ENCODE measurements at regions not wholly inside any gene's neighbourhood (a gene's known extent, or its start where the extent isn't known, plus 50 kb on each side); places are given as distances from the start of the nearest gene placed in this dataset.
"Not testable (repeated sequence)": the region's sequence is repeated elsewhere in the genome, so short reads cannot be mapped to it uniquely, and the experiment has no call there.

- DNase-seq = no peak
- TF ChIP-seq GATA1 (IDR thresholded peaks at IDR 0.05; ENCODE audit: low read depth, low read length) (no peak), POLR2A (IDR thresholded peaks at IDR 0.05; ENCODE audit: low read length) (no peak)
Measured at GRCh38 chr1:168490306-168490705, 53.5 kb downstream of the XCL2 start.

- TF ChIP-seq GATA1 (IDR thresholded peaks at IDR 0.05; ENCODE audit: low read depth, low read length) = no peak
- TF ChIP-seq POLR2A (IDR thresholded peaks at IDR 0.05; ENCODE audit: low read length) = no peak
- no peak for DNase-seq
Measured at GRCh38 chr1:168488138-168488537, 55.7 kb downstream of the XCL2 start.

GRCh38 chr1:168486820-168487219 lies 57.0 kb downstream of the XCL2 start:
- DNase-seq = not testable (repeated sequence)

GRCh38 chr1:168485048-168485447 lies 58.7 kb downstream of the XCL2 start:
- TF ChIP-seq POLR2A (IDR thresholded peaks at IDR 0.05; ENCODE audit: low read length) = no peak
- TF ChIP-seq GATA1 (IDR thresholded peaks at IDR 0.05; ENCODE audit: low read depth, low read length) = no peak
- no peak for DNase-seq

- no peak for TF ChIP-seq POLR2A (IDR thresholded peaks at IDR 0.05; ENCODE audit: low read length)
- TF ChIP-seq GATA1 (IDR thresholded peaks at IDR 0.05; ENCODE audit: low read depth, low read length) = no peak
- DNase-seq = no peak
Measured at GRCh38 chr1:168484083-168484482, 59.7 kb downstream of the XCL2 start.

GRCh38 chr1:168483539-168483938 lies 60.3 kb downstream of the XCL2 start:
- no peak for DNase-seq
- no peak for TF ChIP-seq POLR2A (IDR thresholded peaks at IDR 0.05; ENCODE audit: low read length)
- no peak for TF ChIP-seq GATA1 (IDR thresholded peaks at IDR 0.05; ENCODE audit: low read depth, low read length)

DNA sequence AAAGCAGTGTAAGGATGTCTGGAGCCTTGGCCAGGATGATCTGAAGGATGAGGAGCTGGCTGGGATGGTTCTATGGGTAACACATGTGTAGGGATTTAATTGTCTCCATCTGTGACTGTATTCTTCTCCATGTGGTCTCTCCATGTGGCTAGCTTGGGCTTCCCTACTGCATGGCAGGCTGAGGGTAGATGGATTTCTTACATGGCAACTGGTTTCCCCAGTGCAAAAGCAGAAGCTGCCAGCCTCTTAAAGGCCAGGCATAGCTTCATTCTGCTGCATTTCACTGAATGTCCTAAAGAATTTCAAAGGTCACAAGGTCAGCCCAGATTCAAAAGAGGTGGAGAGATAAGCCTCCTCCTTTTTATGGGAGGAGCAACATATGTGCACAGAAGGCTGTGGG lies 61.7 kb downstream of the XCL2 start:
- no peak for DNase-seq
- no peak for TF ChIP-seq GATA1 (IDR thresholded peaks at IDR 0.05; ENCODE audit: low read depth, low read length)
- TF ChIP-seq POLR2A (IDR thresholded peaks at IDR 0.05; ENCODE audit: low read length) = no peak

DNA sequence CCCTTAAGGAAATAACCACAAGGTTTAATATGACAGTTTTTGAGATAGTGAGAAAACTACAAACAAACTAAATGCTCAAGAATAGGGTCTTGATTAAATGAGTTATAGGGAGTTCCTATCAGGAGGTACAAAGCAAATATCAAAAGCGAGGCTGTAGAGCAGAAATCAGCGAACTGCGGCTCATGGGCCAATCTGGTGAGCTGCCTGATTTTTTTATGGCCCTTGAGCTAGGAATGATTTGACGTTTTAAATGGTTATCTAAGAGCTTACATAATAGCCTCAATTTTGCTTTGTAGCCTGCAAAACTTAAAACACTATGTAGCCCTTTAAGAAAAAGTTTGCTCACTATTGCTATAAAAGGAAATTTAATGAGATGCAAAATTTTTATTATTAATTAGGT lies 62.2 kb downstream of the XCL2 start:
- TF ChIP-seq GATA1 (IDR thresholded peaks at IDR 0.05; ENCODE audit: low read depth, low read length) (no peak), POLR2A (IDR thresholded peaks at IDR 0.05; ENCODE audit: low read length) (no peak)
- DNase-seq = no peak

GRCh38 chr1:168480997-168481396 lies 62.8 kb downstream of the XCL2 start:
- TF ChIP-seq POLR2A (IDR thresholded peaks at IDR 0.05; ENCODE audit: low read length) (no peak), GATA1 (IDR thresholded peaks at IDR 0.05; ENCODE audit: low read depth, low read length) (no peak)
- no peak for DNase-seq

DNA sequence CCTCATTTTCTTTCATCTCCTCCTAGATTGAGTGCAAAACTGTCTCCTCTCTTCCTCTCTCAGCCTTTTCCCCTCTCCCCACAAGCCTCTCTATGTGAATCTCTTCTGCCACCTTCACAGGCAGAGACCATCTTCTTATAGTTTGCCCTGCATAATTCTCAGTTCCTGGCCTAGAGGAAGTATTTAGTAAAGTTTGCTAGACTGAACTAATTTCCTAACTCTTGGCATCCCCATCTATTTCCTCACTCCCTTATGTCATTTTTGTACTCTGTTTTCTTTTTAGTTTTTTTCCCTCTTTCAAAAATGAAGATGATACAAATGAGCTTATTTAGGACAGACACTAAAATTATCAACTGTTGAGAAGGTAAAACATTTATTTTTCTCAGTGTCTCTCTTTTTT lies 66.0 kb downstream of the XCL2 start:
- DNase-seq = no peak
- TF ChIP-seq GATA1 (IDR thresholded peaks at IDR 0.05; ENCODE audit: low read depth, low read length) (no peak), POLR2A (IDR thresholded peaks at IDR 0.05; ENCODE audit: low read length) (no peak)

DNA sequence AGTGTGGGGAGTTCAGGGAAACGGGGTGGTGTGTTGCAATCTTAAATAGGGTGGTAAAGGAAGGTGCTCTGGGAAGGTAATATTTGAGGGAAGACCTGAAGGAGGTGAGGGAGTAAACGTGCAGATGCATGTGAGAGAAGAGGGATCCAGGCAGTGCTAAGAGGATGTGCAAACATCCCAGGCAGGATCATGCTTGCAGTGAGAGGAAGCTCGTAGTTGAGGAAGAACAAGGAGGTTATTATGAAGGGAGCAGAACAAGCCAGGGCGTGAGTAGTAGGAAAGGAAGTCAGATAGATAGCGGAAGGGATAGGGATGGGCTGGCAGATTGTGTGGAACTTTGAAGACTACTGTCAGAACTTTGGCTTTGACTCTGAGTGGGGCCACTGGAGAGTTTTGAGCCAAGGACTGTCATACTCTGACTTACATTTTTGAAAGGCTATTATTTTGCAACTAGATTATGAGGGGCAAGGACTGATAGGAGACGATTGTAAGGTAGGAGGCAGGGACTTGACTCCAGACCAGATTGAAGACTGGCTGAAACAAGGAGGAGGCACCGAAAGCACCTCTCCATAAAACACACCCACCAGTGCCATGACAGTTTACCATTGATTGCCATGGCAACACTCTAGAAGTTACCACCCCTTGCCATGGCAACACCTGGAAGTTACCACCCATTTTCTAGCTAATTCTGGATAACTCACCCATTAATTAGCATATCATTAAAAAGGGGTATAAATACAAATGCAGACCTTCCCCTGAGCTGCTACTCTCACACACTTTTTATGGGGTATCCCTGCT lies 67.0 kb downstream of the XCL2 start:
- TF ChIP-seq POLR2A (IDR thresholded peaks at IDR 0.05; ENCODE audit: low read length) (no peak), GATA1 (IDR thresholded peaks at IDR 0.05; ENCODE audit: low read depth, low read length) (no peak)
- no peak for DNase-seq

DNA sequence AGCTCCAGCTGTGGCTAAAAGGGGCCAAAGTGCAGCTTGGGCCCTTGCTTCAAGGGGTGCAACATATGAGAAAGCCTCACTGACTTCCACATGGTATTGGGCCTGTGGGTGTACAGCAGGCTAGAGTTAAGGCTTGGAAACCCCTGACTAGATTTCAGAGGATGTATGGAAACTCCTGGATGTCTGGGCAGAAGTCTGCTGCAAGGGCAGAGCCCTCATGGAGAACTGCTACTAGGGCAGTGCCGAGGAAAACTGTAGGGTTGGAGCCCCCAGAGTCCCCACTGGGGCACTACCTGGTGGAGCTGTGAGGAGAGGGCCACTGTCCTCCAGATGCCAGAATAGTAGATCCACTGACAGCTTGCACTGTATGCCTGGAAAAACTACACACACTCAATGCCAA lies 69.5 kb downstream of the XCL2 start:
- DNase-seq = no peak
- TF ChIP-seq GATA1 (IDR thresholded peaks at IDR 0.05; ENCODE audit: low read depth, low read length) = no peak
- TF ChIP-seq POLR2A (IDR thresholded peaks at IDR 0.05; ENCODE audit: low read length) = no peak

DNA sequence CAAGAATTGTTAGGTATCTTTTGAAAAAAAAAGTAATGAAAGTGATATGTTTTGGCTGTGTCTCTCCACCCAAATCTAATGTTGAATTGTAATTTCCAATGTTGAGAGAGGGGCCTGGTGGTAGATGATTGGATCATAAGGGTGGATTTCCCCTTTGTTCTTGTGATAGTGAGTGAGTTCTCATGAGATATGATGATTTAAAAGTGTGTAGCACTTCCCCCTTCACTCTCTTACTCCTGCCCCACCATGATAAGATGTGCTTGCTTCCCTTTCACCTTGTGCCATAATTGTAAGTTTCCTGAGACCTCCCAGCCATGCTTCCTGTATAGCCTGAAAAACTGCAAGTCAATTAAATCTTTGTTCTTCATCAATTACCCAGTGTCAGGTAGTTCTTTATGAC lies 70.7 kb downstream of the XCL2 start:
- TF ChIP-seq GATA1 (IDR thresholded peaks at IDR 0.05; ENCODE audit: low read depth, low read length) = no peak
- TF ChIP-seq POLR2A (IDR thresholded peaks at IDR 0.05; ENCODE audit: low read length) = no peak
- DNase-seq = no peak

GRCh38 chr1:168472223-168472622 lies 71.6 kb downstream of the XCL2 start:
- no peak for TF ChIP-seq POLR2A (IDR thresholded peaks at IDR 0.05; ENCODE audit: low read length)
- no peak for TF ChIP-seq GATA1 (IDR thresholded peaks at IDR 0.05; ENCODE audit: low read depth, low read length)
- DNase-seq = peak; percentile 14 to 16

DNA sequence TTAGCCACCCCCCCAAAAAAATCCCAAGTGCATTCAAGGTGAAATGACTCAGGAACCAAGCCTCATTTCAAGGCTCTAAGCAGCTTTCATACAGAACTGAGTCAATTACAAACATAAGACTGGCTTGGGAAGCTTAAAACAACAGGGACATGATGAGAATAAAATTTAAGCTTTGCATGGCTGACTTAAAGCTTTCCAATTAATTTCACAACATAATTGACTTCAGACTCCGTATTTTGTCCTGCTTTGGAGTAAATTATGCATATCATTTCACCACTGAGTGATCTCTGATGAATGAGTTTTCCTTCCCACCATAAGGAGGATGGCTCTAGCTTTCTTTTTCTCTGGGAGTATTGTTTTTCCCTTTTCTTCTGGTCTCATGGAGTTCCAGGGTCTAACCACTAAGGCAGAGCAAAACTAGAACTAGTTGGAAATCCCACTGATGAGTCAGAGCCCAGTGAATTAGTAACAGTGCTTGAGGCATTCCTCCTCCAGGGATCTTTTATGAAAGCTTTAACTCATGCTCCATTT lies 72.8 kb downstream of the XCL2 start:
- DNase-seq = peak; percentile 31 to 43
- TF ChIP-seq GATA1 (IDR thresholded peaks at IDR 0.05; ENCODE audit: low read depth, low read length) = no peak
- TF ChIP-seq POLR2A (IDR thresholded peaks at IDR 0.05; ENCODE audit: low read length) = no peak
